Psoas muscle (tissue), 7 donors: ENCODE measurements at regions not wholly inside any gene's neighbourhood (a gene's known extent, or its start where the extent isn't known, plus 50 kb on each side); places are given as distances from the start of the nearest gene placed in this dataset.
"Not testable (repeated sequence)": the region's sequence is repeated elsewhere in the genome, so short reads cannot be mapped to it uniquely, and the experiment has no call there.

Source experiments
- ATAC-seq, 4 donors: fragments of 200-7000 bp; cut with Tn5 transposase; one replicate each; pipeline ENCODE4 v1.9.1; 2020; ENCODE audit warnings: moderate library complexity in 3 of 4, mild to moderate bottlenecking in 2 of 4
- DNase-seq, 2 donors: peaks; one replicate each; pipeline ENCODE4 v3.0.0-alpha.2; 2020
- H3K27ac ChIP-seq: fragments of 200-600 bp; one replicate; pipeline ENCODE4 v1.8.0; 2022
- H3K27me3 ChIP-seq, 3 donors: fragments of 200-600 bp in 1 of 3; one replicate each; pipeline versions ENCODE4 v1.6.1 to v1.8.0; 2013 to 2022; ENCODE audit warnings: low read length in 2 of 3, mild to moderate bottlenecking in 2 of 3, moderate library complexity in 1 of 3; ENCODE audit not compliant: insufficient read depth in 3 of 3
- H3K36me3 ChIP-seq, 2 donors: fragments of 200-600 bp in 1 of 2; one replicate each; pipeline versions ENCODE4 v1.6.1 to v1.8.0; 2013 to 2022; ENCODE audit warnings: low read depth in 1 of 2, mild to moderate bottlenecking in 1 of 2, moderate library complexity in 1 of 2; ENCODE audit not compliant: insufficient read depth in 1 of 2
- H3K4me1 ChIP-seq: fragments of 200-600 bp; one replicate; pipeline ENCODE4 v1.8.0; 2022
- H3K4me3 ChIP-seq: fragments of 200-600 bp; one replicate; pipeline ENCODE4 v1.8.0; 2022; ENCODE audit warnings: mild to moderate bottlenecking
- H3K9me3 ChIP-seq: fragments of 200-600 bp; one replicate; pipeline ENCODE4 v1.8.0; 2022
- WGBS, 3 donors: extraction: QIAGEN DNeasy Blood & Tissue Kit; methylation state at CpG; one replicate each; pipeline versions ENCODE4 v1.1.6 to v1.1.7; 2013; 5-methylcytosine and 5-hydroxymethylcytosine counted together
- intact Hi-C, 2 donors: fragments of 100-400 bp; cut with DNase I; formaldehyde crosslinking; loops; one replicate each; pipeline versions ENCODE4 v1.11.0 to v1.14.2; 2022
- TF ChIP-seq, protein P1 (sequence below): fragments of 200-600 bp; IDR thresholded peaks from one replicate; pipeline ENCODE4 v1.8.0; 2022; ENCODE audit warnings: antibody characterized with exemption
- donor health status: healthy with polysubstance abuse.
- donor health status: DM: no; HTN: no; CAD: no; lungs with moderate emphysema.
- donor health status: Bipolar disorder and iron deficiency.
- donor health status: healthy.
- donor health status: DM: yes; HTN: yes; CAD: no.
- donor health status: DM: no; HTN: no; CAD: no.
- donor health status: DM: yes; HTN: yes; CAD: no.

DNA sequence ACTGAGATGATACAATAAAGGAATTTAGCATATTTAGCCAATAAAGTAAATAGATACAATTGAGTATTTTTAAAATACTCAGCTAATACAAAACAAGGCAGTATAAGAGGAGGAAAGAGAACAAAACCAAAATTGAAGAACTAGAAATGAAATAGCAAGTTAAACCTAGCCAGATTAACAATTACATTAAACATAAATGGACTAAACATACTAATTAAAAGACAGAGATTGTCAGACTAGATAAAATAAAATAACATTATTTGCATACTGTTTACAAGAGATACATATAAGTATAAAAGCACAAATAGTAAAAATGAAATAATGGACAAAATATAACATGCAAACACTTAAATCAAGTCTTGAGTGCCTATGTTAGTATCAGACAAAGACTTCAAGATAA lies 517.7 kb upstream of the PHF14 start:
- intact Hi-C loops = no loop called here
- H3K27ac ChIP-seq = no peak overlapping the region
- DNase-seq = no peak
- H3K27me3 ChIP-seq = no peaks in the 10 kb centered on the region
- peaks cover 6% of the 10 kb centered on the region for H3K9me3 ChIP-seq
- H3K4me1 ChIP-seq = no peaks in the 10 kb centered on the region
- no peaks in the 10 kb centered on the region for H3K36me3 ChIP-seq
- ATAC-seq = no peak
- H3K4me3 ChIP-seq = no peak overlapping the region
- TF ChIP-seq, protein P1, sequence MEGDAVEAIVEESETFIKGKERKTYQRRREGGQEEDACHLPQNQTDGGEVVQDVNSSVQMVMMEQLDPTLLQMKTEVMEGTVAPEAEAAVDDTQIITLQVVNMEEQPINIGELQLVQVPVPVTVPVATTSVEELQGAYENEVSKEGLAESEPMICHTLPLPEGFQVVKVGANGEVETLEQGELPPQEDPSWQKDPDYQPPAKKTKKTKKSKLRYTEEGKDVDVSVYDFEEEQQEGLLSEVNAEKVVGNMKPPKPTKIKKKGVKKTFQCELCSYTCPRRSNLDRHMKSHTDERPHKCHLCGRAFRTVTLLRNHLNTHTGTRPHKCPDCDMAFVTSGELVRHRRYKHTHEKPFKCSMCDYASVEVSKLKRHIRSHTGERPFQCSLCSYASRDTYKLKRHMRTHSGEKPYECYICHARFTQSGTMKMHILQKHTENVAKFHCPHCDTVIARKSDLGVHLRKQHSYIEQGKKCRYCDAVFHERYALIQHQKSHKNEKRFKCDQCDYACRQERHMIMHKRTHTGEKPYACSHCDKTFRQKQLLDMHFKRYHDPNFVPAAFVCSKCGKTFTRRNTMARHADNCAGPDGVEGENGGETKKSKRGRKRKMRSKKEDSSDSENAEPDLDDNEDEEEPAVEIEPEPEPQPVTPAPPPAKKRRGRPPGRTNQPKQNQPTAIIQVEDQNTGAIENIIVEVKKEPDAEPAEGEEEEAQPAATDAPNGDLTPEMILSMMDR = no peak

DNA sequence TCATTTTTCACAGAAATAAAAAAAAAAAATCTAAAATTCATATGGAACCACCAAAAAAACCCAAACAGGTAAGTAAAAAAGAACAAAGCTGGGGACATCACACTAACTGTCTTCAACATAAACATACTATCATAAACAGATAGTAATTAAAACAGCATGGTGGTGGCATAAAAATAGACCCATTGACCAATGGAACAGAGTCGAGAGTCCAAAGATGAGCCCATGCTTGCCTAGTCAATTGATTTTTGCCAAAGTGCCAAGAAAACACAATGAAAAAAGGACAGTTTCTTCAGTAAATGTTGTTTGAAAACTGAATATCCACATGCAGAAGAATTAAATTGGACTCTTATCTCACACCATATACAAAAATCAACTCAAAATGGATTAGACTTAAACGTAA lies 513.2 kb upstream of the PHF14 start:
- Histone ChIP-seq H3K9me3 (peaks cover 6% of the 10 kb centered on the region), H3K4me1 (no peaks in the 10 kb centered on the region), H3K36me3 (no peaks in the 10 kb centered on the region), H3K4me3 (no peak overlapping the region), H3K27ac (no peak overlapping the region), H3K27me3 (no peaks in the 10 kb centered on the region)
- intact Hi-C loops = no loop called here
- TF ChIP-seq, protein P1 = no peak
- WGBS, 3 donors = 82 to 87% (median 84%) methylated on average over 2 of the region's 2 CpGs
- ATAC-seq (no peak), DNase-seq (no peak)

DNA sequence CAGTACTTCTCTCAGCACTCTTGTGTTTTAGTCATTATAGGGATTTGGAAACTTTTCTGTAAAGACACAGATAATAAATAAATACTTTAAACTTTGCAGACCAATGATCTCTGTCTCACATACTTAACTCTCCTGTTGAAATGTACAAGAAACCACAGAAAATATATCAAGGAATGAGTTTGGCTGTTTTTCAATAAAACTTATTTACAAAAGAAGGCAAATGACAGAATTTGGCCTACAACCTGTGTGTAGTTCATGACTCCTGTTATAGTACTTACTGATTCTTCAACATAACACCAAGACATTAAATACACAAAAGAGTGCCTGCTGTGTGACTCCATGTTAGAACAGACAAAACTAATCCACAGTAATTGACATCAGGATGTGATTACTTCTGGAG lies 510.0 kb upstream of the PHF14 start:
- DNase-seq (no peak), ATAC-seq (no peak)
- Histone ChIP-seq H3K4me3 (no peak overlapping the region), H3K9me3 (no peaks in the 10 kb centered on the region), H3K27ac (no peak overlapping the region), H3K4me1 (no peaks in the 10 kb centered on the region), H3K36me3 (no peaks in the 10 kb centered on the region), H3K27me3 (no peaks in the 10 kb centered on the region)
- TF ChIP-seq, protein P1 = no peak
- intact Hi-C loops = no loop called here

DNA sequence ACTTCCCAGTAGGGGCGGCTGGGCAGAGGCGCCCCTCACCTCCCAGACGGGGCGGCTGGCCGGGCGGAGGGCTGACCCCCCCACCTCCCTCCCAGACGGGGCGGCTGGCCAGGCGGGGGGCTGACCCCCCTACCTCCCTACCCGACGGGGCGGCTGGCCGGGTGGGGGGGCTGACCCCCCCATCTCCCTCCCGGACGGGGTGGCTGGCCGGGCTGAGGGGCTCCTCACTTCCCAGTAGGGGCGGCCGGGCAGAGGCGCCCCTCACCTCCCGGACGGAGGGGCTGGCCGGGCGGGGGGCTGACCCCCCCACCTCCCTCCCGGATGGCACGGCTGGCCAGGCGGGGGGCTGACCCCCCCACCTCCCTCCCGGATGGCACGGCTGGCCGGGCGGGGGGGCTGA lies 508.1 kb upstream of the PHF14 start:
- H3K27me3 ChIP-seq, intact Hi-C loops, H3K4me1 ChIP-seq, H3K27ac ChIP-seq, H3K9me3 ChIP-seq, H3K36me3 ChIP-seq, DNase-seq, ATAC-seq, H3K4me3 ChIP-seq: not testable (repeated sequence)
- WGBS, 3 donors = 97% methylated on average over 12 of the region's 30 CpGs; no CpG with 5 or more reads in 2 of the 3 donors

DNA sequence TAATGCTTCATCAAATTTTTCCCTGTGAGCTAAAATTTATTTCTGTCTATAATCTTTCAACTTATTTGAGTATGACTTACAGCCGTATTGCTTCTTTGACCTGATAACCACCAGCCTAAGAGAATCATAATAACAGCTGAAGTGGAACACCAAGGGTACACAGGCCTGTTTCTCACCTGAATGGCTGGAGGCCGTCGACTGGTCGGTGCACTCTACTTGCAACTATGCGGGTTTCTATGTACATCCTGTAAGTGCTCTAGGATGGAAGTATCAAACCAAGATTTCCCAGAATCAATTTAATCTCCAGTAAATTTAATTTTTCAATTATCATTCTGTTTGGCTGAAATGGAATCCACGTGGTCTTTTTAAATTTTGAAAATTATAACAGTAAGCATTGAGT lies 504.8 kb upstream of the PHF14 start:
- Histone ChIP-seq H3K4me1 (no peaks in the 10 kb centered on the region), H3K27me3 (no peaks in the 10 kb centered on the region), H3K27ac (no peak overlapping the region), H3K9me3 (no peaks in the 10 kb centered on the region), H3K4me3 (no peak overlapping the region), H3K36me3 (no peaks in the 10 kb centered on the region)
- intact Hi-C loops = no loop called here
- TF ChIP-seq, protein P1 = no peak
- 75 to 87% (median 82%) methylated on average over 6 of the region's 6 CpGs for WGBS, 3 donors
- ATAC-seq = no peak
- no peak for DNase-seq
